Fibroblast of skin of right quadriceps (primary cell): ENCODE measurements at regions not wholly inside any gene's neighbourhood (a gene's known extent, or its start where the extent isn't known, plus 50 kb on each side); places are given as distances from the start of the nearest gene placed in this dataset.

ENCODE experiments used
- DNase-seq: peaks from one replicate; pipeline ENCODE4 v3.0.0-alpha.2; 2013

- no peak for DNase-seq
Observed at GRCh38 chr4:151922306-151922705, 161.5 kb upstream of the GATB start.

GRCh38 chr4:151921811-151922210 is 161.0 kb upstream of the GATB start:
- peak; percentile 67 for DNase-seq

GRCh38 chr4:151921386-151921785 is 160.6 kb upstream of the GATB start:
- DNase-seq = peak; percentile 66

GRCh38 chr4:151917145-151917734 is 156.4 kb upstream of the GATB start:
- DNase-seq = no peak

- no peak for DNase-seq
Observed at GRCh38 chr4:151912632-151913031, 151.8 kb upstream of the GATB start.

- DNase-seq = no peak
Observed at GRCh38 chr4:151911970-151912369, 151.2 kb upstream of the GATB start.

GRCh38 chr4:151908734-151909497 is 148.1 kb upstream of the GATB start:
- no peak for DNase-seq

GRCh38 chr4:151908201-151908600 is 147.4 kb upstream of the GATB start:
- no peak for DNase-seq

- no peak for DNase-seq
Observed at GRCh38 chr4:151906438-151906837, 145.6 kb upstream of the GATB start.

GRCh38 chr4:151905197-151905596 is 144.4 kb upstream of the GATB start:
- no peak for DNase-seq

- DNase-seq = no peak
Observed at GRCh38 chr4:151901631-151902030, 140.8 kb upstream of the GATB start.

GRCh38 chr4:151896880-151897279 is 136.1 kb upstream of the GATB start:
- DNase-seq = no peak

- DNase-seq = no peak
Observed at GRCh38 chr4:151895671-151896070, 134.9 kb upstream of the GATB start.

GRCh38 chr4:151894246-151894645 is 133.4 kb upstream of the GATB start:
- DNase-seq = no peak

- no peak for DNase-seq
Observed at GRCh38 chr4:151888367-151888866, 127.6 kb upstream of the GATB start.

GRCh38 chr4:151887816-151888180 is 127.0 kb upstream of the GATB start:
- no peak for DNase-seq

GRCh38 chr4:151887031-151887815 is 126.4 kb upstream of the GATB start:
- no peak for DNase-seq

GRCh38 chr4:151885123-151885522 is 124.3 kb upstream of the GATB start:
- no peak for DNase-seq

- DNase-seq = no peak
Observed at GRCh38 chr4:151883747-151884146, 122.9 kb upstream of the GATB start.

GRCh38 chr4:151882072-151882803 is 121.4 kb upstream of the GATB start:
- DNase-seq = no peak

GRCh38 chr4:151879705-151880445 is 119.1 kb upstream of the GATB start:
- DNase-seq = no peak

- DNase-seq = no peak
Observed at GRCh38 chr4:151876381-151876988, 115.7 kb upstream of the GATB start.
